Neuronal stem cell (in vitro differentiated cells): ENCODE measurements at regions not wholly inside any gene's neighbourhood (a gene's known extent, or its start where the extent isn't known, plus 50 kb on each side); places are given as distances from the start of the nearest gene placed in this dataset.
A peak's percentile ranks its signal among the peaks of the same experiment; 100 is the strongest.

Experiments used
- DNase-seq: peaks from one replicate; pipeline ENCODE4 v3.0.0-alpha.2; 2013; ENCODE audit warnings: low spot score
- H2AFZ ChIP-seq: one replicate; pipeline ENCODE4 v1.6.1; 2013; ENCODE audit warnings: mild to moderate bottlenecking, low read length, inconsistent platforms
- H2AK5ac ChIP-seq: 2 replicates; pipeline ENCODE4 v1.6.1; 2013; ENCODE audit warnings: low read depth, mild to moderate bottlenecking, inconsistent platforms, low read length, moderate library complexity, mixed read lengths
- H2BK120ac ChIP-seq: 2 replicates; pipeline ENCODE4 v1.6.1; 2013; ENCODE audit warnings: low read depth, mild to moderate bottlenecking, inconsistent platforms, low read length, moderate library complexity, mixed read lengths
- H2BK12ac ChIP-seq: one replicate; pipeline ENCODE4 v1.6.1; 2013; ENCODE audit warnings: low read length, inconsistent platforms
- H2BK15ac ChIP-seq: 2 replicates; pipeline ENCODE4 v1.6.1; 2013; ENCODE audit warnings: mild to moderate bottlenecking, low read length, inconsistent platforms, mixed read lengths
- H2BK5ac ChIP-seq: one replicate; pipeline ENCODE4 v1.6.1; 2013; ENCODE audit warnings: inconsistent platforms, mild to moderate bottlenecking, low read length, moderate library complexity
- H3K14ac ChIP-seq: one replicate; pipeline ENCODE4 v1.6.1; 2013; ENCODE audit warnings: low read length, inconsistent platforms
- H3K18ac ChIP-seq: 2 replicates; pipeline ENCODE4 v1.6.1; 2013; ENCODE audit warnings: low read length, inconsistent platforms
- H3K23ac ChIP-seq: 2 replicates; pipeline ENCODE4 v1.6.1; 2013; ENCODE audit warnings: low read depth, mild to moderate bottlenecking, mixed read lengths, low read length, inconsistent platforms; ENCODE audit not compliant: poor library complexity
- H3K27ac ChIP-seq: replicated peaks from 3 replicates; pipeline ENCODE4 v1.5.1; 2013; ENCODE audit warnings: low read length, inconsistent platforms
- H3K27me3 ChIP-seq, 3 experiments: 2 replicates each; pipeline ENCODE4 v1.6.1; 2013; ENCODE audit warnings: low read length in 3 of 3, mild to moderate bottlenecking in 2 of 3, inconsistent platforms in 1 of 3, low read depth in 1 of 3, mixed read lengths in 1 of 3, moderate library complexity in 1 of 3; ENCODE audit not compliant: control insufficient read depth in 3 of 3, insufficient read depth in 3 of 3
- H3K36me3 ChIP-seq, 2 donors: replicated peaks in 1 of 2; 2 replicates each; pipeline ENCODE4 v1.6.1; 2013; ENCODE audit warnings: low read length in 2 of 2; ENCODE audit not compliant: control insufficient read depth in 2 of 2, insufficient read depth in 2 of 2
- H3K4ac ChIP-seq: 2 replicates; pipeline ENCODE4 v1.6.1; 2013; ENCODE audit warnings: inconsistent platforms, mild to moderate bottlenecking, low read length, moderate library complexity
- H3K4me1 ChIP-seq, 2 donors: 1 replicate in 1 of 2; 2 replicates in 1 of 2; pipeline ENCODE4 v1.6.1; 2013; ENCODE audit warnings: low read length in 2 of 2, low read depth in 1 of 2; ENCODE audit not compliant: control insufficient read depth in 2 of 2, insufficient read depth in 1 of 2
- H3K4me2 ChIP-seq: one replicate; pipeline ENCODE4 v1.6.1; 2013; ENCODE audit warnings: mild to moderate bottlenecking, low read length, inconsistent platforms; ENCODE audit not compliant: insufficient read depth, poor library complexity, severe bottlenecking
- H3K4me3 ChIP-seq, 2 donors: 2 replicates each; pipeline ENCODE4 v1.5.1; 2013; ENCODE audit warnings: low read length in 2 of 2, mild to moderate bottlenecking in 2 of 2, inconsistent platforms in 1 of 2, moderate library complexity in 1 of 2
- H3K79me1 ChIP-seq: one replicate; pipeline ENCODE4 v1.6.1; 2013; ENCODE audit warnings: low read depth, mild to moderate bottlenecking, inconsistent platforms, low read length, moderate library complexity
- H3K9ac ChIP-seq: one replicate; pipeline ENCODE4 v1.6.1; 2013; ENCODE audit warnings: mild to moderate bottlenecking, low read depth, low read length, inconsistent platforms; ENCODE audit not compliant: poor library complexity
- H3K9me3 ChIP-seq, 2 donors: replicated peaks in 1 of 2; 2 replicates each; pipeline versions ENCODE3 to v1.6.1; 2013; ENCODE audit warnings: low read length in 2 of 2, mild to moderate bottlenecking in 2 of 2, inconsistent platforms in 1 of 2, low read depth in 1 of 2, mixed read lengths in 1 of 2, moderate library complexity in 1 of 2; ENCODE audit not compliant: control insufficient read depth in 2 of 2, insufficient read depth in 1 of 2
- H4K8ac ChIP-seq: one replicate; pipeline ENCODE4 v1.6.1; 2013; ENCODE audit warnings: low read depth, mild to moderate bottlenecking, inconsistent platforms, low read length, moderate library complexity
- H4K91ac ChIP-seq: one replicate; pipeline ENCODE4 v1.6.1; 2013; ENCODE audit warnings: low read length, low read depth, mild to moderate bottlenecking, inconsistent platforms; ENCODE audit not compliant: poor library complexity
- WGBS, 2 donors: extraction: QIAGEN DNeasy Blood & Tissue Kit; methylation state at CpG; one replicate each; pipeline ENCODE4 v1.1.7; 2013; ENCODE audit warnings: missing lambda C conversion rate in 2 of 2, mixed read lengths in 1 of 2; ENCODE audit not compliant: insufficient read length in 2 of 2, insufficient replicate concordance in 1 of 2; ENCODE audit errors: extremely low coverage in 2 of 2; 5-methylcytosine and 5-hydroxymethylcytosine counted together

GRCh38 chr10:47178537-47179290 is 121.3 kb upstream of the GDF10 start:
- Histone ChIP-seq H3K18ac (peak overlapping the region; percentile 5), H2BK12ac (no peak overlapping the region), H3K79me1 (no peaks in the 10 kb centered on the region), H3K27me3 (no peaks in the 10 kb centered on the region), H3K4me1 (peaks cover 14 to 21% of the 10 kb centered on the region in 2 donors), H3K14ac (no peak overlapping the region), H3K4ac (no peak overlapping the region), H2AFZ (no peak overlapping the region), H2BK5ac (no peak overlapping the region), H2BK120ac (no peak overlapping the region), H3K9me3 (no peaks in the 10 kb centered on the region), H3K36me3 (no peaks in the 10 kb centered on the region), H3K4me3 (no peak overlapping the region), H4K8ac (no peak overlapping the region), H3K4me2 (no peak overlapping the region), H4K91ac (no peak overlapping the region), H2BK15ac (no peak overlapping the region), H3K23ac (no peak overlapping the region), H2AK5ac (no peak overlapping the region), H3K27ac (no peak overlapping the region), H3K9ac (no peak overlapping the region)
- no peak for DNase-seq
- no CpG with 5 or more reads among the region's 5 CpGs for WGBS, 2 donors

DNA sequence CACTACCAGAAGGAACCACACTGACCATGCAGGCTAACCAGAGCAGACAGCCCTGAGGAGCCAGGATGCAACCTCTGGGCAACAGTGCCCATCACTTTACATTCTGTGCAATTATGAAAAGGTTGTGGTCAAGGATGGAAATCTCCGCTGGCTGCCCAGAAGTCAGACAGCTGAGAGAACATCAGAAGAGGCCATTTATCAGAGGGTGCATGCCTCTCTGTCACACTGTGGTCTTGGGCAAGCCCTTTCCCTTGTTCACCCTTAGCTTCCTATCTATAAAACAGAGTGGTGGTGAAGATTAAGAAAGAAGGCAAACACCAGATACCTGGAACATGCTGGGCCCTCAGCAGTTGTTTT is 120.7 kb upstream of the GDF10 start:
- no peak for DNase-seq

DNA sequence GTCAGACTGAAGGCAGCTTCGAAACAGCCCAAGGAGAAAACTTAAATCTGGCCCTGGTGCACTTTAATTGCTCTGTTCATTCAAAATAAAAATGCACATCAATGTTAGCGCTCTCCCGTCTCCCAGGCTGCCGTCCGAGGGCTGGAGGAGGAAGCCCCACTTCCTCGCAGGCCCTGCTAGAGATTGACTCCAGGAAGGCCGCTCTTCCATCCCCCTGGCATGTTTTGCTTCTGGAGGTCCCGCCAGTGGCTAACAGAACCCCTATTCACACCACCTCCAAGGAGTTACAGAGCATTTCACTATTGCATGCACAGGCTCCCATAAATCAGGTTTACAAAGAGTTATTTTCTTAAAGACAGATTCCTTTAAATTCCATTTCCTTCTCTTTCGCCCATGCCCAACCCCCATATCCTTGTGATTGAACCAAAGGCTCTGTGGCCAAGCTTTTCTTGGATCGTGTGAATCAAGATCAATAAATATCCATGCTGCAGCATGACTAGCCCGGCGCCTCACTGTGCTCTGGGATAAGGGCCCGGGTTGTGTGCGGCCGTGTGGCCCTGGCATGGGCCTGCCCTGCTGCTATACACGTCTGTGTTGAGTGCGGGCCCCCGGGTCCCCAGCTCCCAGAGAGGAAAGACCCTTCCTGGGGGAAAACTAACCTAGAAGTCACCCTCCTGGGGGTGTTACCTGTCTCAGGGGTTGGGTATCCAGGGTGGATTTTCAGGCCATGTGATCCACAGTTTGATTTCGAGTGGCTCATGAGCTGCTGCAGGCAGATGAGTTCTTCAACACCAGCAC is 118.7 kb upstream of the GDF10 start:
- Histone ChIP-seq H3K4me2 (no peak overlapping the region), H4K8ac (no peak overlapping the region), H3K18ac (no peak overlapping the region), H4K91ac (no peak overlapping the region), H3K14ac (no peak overlapping the region), H3K36me3 (no peaks in the 10 kb centered on the region), H3K27me3 (no peaks in the 10 kb centered on the region), H3K23ac (peak overlapping the region; percentile 5), H3K27ac (no peak overlapping the region), H3K4ac (no peak overlapping the region), H3K4me3 (no peak overlapping the region), H3K9ac (no peak overlapping the region), H2BK12ac (no peak overlapping the region), H3K9me3 (no peaks in the 10 kb centered on the region), H2BK5ac (no peak overlapping the region), H2AK5ac (no peak overlapping the region), H2BK15ac (no peak overlapping the region), H2BK120ac (no peak overlapping the region), H3K4me1 (peaks cover 1 to 2% of the 10 kb centered on the region in 2 donors), H2AFZ (peak overlapping the region; percentile 61), H3K79me1 (no peaks in the 10 kb centered on the region)
- no CpG with 5 or more reads among the region's 19 CpGs for WGBS, 2 donors
- no peak for DNase-seq

More for the DNA sequence above, 120.7 kb upstream of the GDF10 start:
- H2BK12ac ChIP-seq: no peak overlapping the region
- peak overlapping the region; percentile 5 for H3K18ac ChIP-seq
- no peak overlapping the region for H2AK5ac ChIP-seq
- no peak overlapping the region for H4K8ac ChIP-seq
- peaks cover 12 to 17% of the 10 kb centered on the region in 2 donors for H3K4me1 ChIP-seq
- H3K9me3 ChIP-seq: no peaks in the 10 kb centered on the region
- H3K9ac ChIP-seq: no peak overlapping the region
- no peaks in the 10 kb centered on the region for H3K36me3 ChIP-seq
- H2BK5ac ChIP-seq: no peak overlapping the region
- WGBS, 2 donors: no CpG with 5 or more reads among the region's 1 CpG
- no peak overlapping the region for H2BK120ac ChIP-seq
- H3K4ac ChIP-seq: no peak overlapping the region
- no peak overlapping the region for H3K4me2 ChIP-seq
- H2BK15ac ChIP-seq: no peak overlapping the region
- H3K79me1 ChIP-seq: no peaks in the 10 kb centered on the region
- no peak overlapping the region for H4K91ac ChIP-seq
- H3K23ac ChIP-seq: no peak overlapping the region
- H2AFZ ChIP-seq: no peak overlapping the region
- H3K27me3 ChIP-seq: no peaks in the 10 kb centered on the region
- no peak overlapping the region for H3K27ac ChIP-seq
- H3K4me3 ChIP-seq: no peak overlapping the region
- no peak overlapping the region for H3K14ac ChIP-seq

DNA sequence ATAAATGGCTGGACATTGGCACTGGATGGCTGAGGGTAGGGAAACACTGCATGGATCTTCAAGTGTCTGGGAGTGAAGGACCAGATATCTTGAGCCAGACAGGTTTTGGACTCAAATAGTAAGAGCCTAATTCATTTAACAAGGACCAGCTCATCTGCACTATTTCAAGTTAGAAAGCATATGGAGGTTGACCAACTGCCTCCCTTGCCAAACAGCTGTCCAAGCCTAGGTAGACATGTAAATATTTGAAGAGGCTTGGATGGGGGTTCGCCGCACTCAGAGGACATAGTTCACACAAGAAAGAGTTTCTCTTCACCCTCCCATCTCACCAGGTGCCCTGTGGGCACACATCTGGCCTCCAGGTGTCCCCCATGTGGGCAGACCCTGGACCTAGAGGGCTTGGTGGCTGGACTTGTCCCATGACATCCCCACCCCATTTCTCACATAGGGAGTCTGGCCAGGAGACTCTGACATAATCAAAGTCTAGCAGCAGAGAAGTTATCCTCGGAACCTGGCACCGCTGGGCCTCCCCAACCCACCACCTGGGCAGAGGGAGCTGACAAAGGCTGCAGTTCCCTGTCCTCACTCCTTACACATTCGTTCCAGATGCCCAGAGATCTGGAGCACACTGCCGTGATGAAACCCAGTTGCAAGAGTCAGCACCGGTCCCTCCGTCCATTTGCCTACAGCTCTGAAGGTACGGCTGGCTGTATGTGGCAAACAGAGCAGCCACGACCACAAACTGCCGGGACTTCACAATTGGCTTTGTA is 116.9 kb upstream of the GDF10 start:
- Histone ChIP-seq H3K27me3 (no peaks in the 10 kb centered on the region), H2BK5ac (no peak overlapping the region), H3K4me2 (no peak overlapping the region), H3K4me3 (no peak overlapping the region), H2AFZ (no peak overlapping the region), H4K8ac (no peak overlapping the region), H3K9me3 (no peaks in the 10 kb centered on the region), H3K23ac (no peak overlapping the region), H2AK5ac (no peak overlapping the region), H3K27ac (no peak overlapping the region), H3K4ac (no peak overlapping the region), H3K79me1 (no peaks in the 10 kb centered on the region), H2BK15ac (no peak overlapping the region), H2BK120ac (no peak overlapping the region), H2BK12ac (no peak overlapping the region), H3K14ac (no peak overlapping the region), H3K36me3 (no peaks in the 10 kb centered on the region), H3K18ac (no peak overlapping the region), H3K4me1 (peaks cover 0 to 2% of the 10 kb centered on the region in 2 donors), H4K91ac (no peak overlapping the region), H3K9ac (no peak overlapping the region)
- DNase-seq: no peak
- WGBS, 2 donors: no CpG with 5 or more reads among the region's 11 CpGs
